GM18868 (cell line): ENCODE measurements at regions not wholly inside any gene's neighbourhood (a gene's known extent, or its start where the extent isn't known, plus 50 kb on each side); places are given as distances from the start of the nearest gene placed in this dataset.

Source experiments
- ATAC-seq: cut with Tn5 transposase; IDR thresholded peaks from one replicate; pipeline ENCODE4 v1.9.1; 2021; ENCODE audit warnings: mild to moderate bottlenecking, moderate library complexity; ENCODE audit not compliant: unreplicated experiment

DNA sequence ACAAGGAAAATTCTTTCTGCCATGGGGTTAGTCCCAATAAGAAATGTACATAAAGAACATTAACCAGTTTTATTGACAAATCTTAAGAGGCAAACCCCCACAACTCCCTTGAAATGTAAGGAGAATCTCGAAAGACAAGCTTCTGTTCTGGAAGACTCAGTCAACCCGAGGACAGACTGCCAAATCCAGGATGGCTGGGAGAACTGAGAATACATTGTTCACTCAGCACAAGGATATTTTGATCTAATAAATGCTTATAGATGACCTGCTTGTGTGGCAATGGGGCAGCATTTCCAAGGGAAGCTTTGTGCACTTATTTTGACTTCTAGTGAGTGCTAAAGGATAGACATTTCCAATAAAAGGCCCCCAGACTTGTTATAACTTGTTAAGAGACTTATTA is 280.4 kb downstream of the DHX15 start:
- no peak for ATAC-seq

DNA sequence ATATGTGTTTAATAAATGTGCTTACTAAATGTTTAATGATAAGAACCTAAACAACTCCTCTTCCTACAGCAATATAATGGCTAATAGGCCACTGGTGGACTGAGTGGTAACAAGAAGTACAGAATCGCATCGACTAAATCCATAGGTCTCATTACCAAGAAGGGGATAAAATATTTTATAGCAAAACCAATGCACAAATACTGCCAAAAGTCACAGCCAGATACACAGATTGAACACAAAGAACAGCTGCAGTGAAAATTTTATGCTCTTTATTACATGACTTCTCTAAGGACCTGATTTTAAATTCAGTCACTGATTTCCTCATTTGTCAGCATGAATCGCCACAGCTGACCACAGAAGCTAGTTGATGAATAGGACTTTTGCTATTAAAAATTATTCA is 285.4 kb downstream of the DHX15 start:
- ATAC-seq: no peak

DNA sequence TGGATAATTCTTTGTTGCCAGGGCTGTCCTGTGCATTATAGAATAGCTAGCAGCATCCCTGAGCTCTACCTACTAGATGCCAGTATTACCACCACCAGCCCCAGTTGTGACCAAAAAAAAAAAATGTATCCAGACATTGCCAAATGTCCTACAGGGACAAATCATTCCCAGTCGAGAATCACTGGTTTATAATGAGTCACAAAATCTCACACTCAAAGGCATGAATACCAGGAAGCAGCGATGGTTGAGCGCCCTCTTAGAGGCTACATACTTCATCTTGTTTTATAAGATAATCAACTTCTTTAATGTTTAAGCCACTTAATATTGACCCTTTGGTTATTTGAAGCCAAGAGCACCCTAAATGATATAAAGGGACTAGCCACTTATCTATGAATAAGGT is 297.3 kb downstream of the DHX15 start:
- no peak for ATAC-seq

DNA sequence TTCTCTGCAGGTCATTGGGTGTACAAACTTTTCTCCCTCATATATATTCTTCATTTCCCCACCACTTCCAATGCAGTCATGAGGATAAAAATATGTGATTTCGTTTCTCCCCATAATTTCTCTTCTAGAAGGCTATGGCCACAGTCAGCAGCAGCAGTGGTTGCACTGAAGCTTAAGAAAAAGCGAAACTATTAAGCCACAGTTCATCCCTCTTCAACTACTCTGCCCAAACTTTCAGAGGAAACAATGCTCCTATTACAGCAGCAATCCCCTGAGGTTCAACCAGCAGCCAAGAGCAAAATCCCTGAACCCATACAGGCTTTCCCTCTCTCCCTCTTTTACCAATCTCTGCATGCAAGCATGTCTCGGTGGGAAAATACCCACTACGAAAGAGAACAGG is 298.6 kb downstream of the DHX15 start:
- no peak for ATAC-seq

DNA sequence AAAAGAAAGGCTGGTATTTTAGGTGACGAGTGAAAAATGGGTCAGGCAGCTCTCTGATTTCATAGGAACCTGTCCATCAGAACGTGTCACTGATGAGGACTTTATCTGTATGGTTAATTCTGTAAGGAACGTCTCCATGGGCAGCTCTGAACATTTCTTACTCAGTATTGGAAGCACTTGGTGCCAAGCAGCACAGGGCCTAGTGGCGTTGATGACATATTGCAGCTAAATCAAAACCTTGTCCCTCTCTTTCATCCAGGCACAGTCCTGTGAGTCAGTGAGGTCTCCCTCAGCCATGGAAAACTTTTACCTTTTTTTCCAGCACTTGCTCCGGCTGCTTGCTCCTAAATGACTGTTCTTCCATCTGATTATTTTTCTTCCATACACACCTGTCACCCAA is 301.9 kb downstream of the DHX15 start:
- no peak for ATAC-seq

DNA sequence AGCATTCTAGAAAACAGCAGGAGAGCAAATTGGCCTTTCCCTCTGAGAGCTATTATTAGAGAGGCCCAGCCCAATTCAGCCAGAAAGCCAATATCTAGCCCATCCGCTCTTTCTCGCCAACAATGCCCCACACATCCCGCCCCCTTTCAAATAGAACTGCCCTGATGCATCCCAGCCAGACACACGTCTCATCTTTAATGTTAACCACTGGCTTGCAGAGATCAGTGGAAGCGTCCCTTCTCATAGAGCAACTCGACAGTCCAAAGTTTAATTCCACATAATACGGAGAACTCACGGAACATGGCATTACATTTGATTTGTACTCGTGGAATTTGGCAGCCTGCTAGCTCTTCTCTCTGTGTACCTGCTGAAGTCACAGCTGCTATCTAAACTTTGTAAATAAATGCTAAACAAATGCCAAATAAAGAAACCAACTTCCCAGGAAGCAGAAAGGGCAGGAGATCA is 304.4 kb downstream of the DHX15 start:
- no peak for ATAC-seq

DNA sequence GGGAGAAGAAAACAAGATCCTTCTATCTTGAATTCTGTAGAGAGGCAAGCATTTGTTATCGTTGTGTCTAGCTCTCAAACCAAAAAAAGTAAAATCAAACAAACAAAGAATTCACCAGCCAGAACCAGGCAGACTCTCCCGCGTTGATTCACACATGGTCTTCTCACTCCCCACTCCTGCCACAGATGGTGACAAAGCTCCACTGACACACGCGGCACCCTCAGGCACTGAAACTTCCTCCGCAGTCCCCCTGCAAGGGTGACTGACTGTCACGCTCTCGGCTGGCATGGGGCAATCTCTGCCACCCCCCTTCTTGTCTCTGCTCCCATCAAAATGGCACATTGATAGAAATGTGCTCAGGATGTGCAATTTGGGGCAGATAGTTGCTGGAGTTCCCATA is 304.9 kb downstream of the DHX15 start:
- no peak for ATAC-seq

DNA sequence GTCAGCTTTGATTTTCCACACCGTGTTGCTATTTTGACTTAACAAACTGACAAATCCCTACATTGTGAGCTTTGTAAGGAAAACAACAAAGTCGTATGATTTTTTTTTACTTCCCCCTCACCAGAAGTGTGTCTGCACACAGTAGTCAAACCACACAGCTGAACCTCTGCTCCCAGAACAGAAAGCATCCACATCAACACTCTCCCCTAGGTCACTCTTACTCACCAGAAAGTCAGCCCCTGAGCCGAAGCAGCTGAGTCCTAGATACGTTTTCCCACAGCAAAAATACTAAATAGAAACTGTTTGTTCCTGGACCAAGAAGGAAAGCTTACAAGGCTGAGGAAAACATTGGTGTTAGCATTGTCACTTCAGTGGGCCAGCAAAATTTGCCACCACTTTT is 305.7 kb downstream of the DHX15 start:
- ATAC-seq: no peak

DNA sequence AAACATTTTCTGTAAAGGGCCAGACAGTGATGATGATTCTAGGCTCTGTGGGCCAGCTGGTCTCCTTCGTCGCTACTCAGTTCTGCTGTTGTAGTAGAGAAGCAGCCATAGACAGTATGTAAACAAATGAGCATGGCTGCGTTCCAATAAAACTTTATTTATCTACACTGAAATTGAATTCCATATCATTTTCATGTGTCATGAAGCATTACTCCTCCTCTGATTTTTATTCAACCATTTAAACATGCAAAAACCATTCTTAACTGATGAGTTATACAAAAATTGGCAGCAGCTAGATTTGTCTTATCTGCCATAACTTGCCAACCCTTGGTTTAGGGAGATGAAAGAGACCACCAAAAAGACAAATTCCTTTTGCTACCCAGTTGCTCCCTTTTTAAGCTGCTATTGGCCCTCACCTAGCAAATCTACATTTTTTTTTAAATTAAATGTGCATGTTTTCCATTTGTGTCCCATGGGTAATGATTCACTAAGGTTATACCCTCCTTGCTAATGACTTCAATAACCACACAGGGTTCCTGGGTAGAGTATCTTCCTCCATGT is 309.9 kb downstream of the DHX15 start:
- ATAC-seq: no peak

DNA sequence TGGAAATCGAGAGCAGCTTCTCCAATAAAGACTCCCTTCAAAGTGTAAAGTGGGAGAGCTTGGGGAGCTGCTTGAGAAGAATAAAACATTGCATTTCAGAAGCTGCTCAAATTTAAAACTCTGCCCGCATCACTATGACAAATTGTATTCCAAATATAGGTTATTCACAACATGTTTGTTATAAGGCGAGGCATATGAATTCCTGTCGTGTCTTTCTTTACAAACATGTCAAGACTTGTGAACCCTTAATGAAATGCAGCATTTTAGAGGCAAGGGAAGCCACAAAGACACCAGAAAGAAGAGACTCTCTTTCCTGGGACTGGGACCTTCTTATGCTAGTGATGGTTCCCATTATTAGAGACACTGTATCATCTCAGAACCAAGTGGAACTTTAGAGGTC is 311.2 kb downstream of the DHX15 start:
- ATAC-seq: no peak

DNA sequence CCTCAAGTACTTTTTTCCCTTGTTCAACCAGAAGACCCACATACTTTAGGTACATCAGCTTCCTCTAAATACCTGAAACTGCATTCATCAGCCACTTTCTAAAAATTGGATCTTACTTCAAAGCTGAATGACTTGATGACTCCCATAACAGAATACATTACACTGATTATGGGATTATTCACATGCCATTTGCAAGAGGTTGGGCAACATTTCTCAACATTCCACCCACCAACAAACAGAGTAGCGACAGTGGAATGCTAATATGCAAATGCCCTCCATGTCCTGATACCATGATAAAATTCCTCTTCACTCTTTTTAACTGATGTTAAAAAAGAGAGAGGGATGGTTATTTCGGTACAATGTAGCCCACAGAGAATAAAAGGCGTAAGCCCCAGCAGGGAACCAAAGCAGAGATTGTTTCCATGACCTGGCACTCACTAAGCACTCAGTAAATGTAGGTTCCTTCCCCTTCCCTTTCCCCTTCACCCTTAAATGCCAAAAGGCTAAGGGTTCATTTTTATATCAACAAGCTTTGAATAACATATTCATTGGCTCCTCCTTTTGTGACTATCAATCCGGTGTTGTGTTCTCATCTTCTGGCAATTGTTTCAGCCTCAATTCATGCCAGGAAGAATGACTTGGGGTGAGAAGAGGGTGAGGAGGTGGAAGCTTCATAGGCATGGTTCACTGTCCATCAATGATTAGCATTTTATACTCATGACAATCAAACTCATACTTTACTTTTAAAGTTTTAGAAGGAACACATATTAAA is 317.2 kb downstream of the DHX15 start:
- ATAC-seq: no peak

DNA sequence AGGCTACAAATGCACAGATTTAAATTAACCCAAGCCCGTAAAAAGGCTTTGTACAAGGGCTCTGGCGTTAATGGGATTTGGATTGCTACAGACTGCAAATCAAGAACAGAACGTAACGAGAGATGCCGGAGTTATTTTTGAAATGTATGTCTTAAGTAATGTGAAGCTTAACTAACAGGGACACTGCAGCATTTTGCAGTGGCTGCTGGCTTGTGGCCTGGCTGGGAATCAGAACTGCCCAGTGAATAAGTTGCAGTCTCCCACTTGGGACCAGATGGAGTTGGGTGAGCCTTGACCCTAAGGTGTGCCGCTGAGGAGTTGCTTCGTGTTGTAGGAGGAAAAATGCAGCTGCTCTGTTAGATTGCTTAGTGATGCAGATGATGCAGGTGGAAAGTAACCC is 318.4 kb downstream of the DHX15 start:
- no peak for ATAC-seq

DNA sequence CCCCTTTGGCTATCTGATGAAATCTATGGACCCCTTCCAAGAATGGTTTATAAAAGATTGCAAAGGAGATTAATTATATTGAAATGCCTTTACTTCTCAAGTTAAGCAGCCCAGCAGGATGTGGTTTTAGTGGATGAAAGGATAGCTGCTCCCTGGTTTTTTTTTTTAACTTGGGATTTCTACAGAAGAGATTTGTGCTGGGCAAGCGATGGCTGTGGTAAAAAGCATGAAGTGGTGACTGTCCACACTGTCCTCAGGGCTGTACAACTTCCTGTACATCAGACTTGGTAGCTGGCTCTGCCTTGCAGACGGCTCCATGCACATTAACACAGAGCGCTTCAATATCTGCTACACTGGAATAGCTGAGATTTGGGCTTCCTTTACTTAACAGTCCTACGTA is 321.7 kb downstream of the DHX15 start:
- no peak for ATAC-seq

DNA sequence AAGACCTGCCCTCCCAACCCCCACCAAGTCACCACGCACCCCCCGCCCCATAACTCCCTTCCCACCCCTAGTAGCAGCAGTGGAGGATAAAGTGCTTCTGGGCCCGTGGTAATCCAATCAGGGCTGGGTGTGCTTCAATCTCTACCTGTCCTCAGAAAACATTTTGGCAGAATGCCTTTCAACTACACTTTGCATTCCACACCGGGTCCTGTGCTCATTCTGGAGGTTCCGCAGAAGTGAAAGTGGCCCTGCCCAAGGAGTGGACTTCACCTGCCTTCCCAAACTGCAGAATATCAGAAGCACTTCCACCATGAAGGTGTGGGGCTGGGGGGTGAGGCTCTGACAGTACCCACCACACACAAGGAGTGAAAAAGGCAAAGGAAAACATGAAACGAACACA is 322.3 kb downstream of the DHX15 start:
- no peak for ATAC-seq

DNA sequence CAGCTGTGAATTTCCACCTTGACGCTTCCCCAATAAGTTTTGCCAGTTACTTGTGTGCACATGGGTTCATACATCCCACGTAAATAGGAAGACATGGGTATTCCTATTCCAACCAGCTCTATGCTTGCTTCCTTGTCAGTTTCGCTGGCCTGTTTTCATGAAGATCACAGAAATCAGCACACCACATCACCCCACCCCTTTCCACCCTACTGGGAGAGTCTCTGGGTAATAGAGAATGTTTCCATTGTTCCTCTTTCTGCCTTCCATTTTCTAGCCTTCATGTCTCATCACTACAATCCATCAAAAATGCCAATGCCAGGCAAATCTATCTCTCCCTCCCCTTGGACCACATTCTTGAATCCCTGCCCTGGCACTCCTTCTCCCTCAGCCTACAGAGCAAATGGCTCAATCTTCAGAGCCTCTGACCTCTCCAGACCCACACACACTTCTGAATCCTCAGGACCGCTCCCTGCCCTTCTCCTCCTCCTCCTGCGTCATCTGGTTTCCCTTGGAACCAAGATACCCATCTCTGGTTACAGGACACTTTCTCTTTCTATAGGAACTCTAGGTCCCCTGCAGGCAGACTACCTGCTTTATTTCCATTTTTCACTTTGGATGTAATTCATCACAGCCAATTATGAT is 323.3 kb downstream of the DHX15 start:
- ATAC-seq: no peak

DNA sequence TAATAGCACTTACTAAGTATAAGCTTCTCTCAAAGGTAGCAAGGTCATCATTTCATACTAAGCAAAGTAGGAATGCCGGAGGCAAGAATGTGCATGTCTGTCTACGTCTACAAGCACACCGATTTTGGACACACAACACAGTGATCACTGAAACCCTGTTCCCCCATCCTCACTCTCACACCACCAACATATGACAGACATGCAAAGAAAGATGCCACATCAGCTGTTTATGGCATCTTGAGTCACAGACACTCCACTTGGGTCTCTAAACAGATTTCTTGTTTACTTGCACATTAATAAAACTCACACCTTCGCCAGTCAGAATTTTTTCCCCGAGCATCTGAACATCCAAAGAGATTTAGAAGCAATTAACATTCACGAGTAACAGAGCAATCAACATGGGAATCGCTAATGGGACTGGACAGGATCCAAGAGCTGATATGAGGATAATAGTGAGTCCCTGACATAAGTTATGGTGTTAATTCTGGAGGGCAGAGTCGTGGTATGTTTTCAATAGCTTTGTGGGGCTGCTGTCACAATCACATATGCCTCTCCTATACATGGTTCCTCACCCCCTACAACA is 324.1 kb downstream of the DHX15 start:
- no peak for ATAC-seq

DNA sequence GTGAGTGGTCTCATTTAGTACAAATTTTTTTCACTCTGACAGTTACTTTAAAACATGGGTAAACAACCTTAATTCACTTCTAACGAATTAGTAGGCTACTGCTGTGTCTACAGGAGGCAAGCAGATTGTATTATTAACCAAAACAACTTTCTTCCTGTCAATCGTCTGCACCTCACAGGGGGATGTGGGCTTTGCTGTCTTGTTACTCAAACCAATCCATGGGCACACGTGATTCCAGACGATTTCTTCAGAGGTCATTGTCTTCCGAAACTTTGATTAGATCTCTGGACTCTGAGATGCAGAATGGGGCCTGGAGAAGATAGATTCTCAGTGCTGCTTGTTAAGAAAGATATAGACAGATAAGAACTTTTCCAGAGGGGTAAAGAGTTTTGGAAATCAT is 327.8 kb downstream of the DHX15 start:
- ATAC-seq: no peak

DNA sequence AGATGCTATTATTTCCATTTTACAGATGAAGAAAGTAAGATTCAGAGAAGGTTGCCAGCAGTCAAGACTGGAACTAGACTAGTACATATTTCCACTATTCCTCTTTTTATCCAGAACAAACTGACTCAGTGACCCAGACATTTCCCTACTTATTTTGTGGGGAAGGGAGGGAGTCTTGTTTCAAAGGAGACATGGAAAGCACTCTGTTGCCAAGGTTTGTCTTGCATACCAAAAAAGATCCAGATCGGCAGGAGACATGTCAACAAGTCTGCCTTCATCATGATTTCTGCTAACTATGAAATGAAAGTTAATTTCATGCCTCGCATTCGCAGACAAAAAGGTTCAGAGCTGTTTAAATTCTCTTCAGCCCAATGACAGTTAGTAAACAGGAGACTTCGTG is 328.3 kb downstream of the DHX15 start:
- no peak for ATAC-seq

DNA sequence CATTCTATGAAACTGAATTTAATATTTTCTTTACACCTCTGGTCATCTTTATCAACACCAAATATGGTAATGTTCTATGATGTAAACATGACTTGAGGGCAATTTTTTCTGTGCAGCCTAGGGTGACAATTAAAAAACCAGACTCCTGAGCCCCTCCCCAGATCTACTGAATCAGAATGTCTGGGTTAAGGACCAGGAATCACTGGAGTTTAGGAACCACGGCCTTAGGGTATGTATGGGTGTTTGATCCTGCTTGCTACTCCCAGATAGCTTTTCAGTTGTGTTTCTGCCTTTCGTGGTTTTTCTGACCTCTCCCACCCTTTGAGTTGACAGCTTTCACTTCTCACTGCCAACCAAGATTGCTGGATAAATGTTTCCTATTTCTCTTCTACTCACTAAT is 332.2 kb downstream of the DHX15 start:
- ATAC-seq: no peak

DNA sequence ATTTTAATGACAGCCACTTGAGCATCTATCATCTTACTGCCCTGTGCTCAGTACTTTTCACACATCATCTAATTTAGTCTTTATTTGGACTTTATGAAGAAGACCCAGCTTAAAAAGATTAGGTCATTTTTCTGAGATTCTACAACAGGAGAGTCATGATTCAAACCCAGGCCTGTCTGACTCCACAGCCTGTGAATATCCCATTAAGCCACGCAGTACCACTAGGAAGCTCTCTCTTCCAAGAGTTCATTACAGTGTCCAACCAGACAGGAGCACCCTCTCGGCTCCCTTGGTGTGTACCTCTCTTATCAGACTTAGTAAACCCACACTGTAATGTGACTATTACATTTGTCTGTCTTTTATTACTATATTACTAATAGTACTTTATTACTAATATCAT is 332.8 kb downstream of the DHX15 start:
- ATAC-seq: no peak

DNA sequence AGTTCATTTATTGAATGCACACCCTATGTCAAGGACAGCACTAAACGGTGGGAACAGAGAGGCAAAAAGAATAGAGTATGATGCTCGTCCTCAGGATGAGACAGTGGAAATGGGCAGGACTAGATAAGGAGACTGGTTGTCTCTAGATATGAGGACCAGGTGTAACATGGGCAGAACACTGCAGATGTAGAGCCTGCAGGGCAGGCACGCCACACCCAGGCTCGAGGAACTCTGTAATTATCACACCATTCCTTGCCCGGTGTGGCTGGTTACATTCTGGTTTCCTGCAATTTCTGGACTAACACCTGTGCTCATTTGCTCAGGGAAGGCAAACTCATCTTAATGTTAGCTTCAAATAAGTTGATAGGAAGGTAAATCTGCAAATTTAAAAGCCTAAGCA is 334.4 kb downstream of the DHX15 start:
- ATAC-seq: no peak
